Smooth muscle cell (in vitro differentiated cells): ENCODE measurements at regions not wholly inside any gene's neighbourhood (a gene's known extent, or its start where the extent isn't known, plus 50 kb on each side); places are given as distances from the start of the nearest gene placed in this dataset.

ENCODE experiments used
- DNase-seq: peaks from one replicate; lab custom pipeline; 2025; ENCODE audit not compliant: unreplicated experiment; lab: John Stamatoyannopoulos, UW
- H2AFZ ChIP-seq: fragments of 200-600 bp; sonication (generic); 2 replicates; pipeline ENCODE4 v1.6.0; 2016; ENCODE audit warnings: antibody characterized with exemption, low read depth, mild to moderate bottlenecking
- H3F3A ChIP-seq: fragments of 200-600 bp; sonication (generic); 2 replicates; pipeline ENCODE4 v1.6.0; 2017; ENCODE audit warnings: antibody characterized with exemption, low read depth
- H3K27ac ChIP-seq: fragments of 200-600 bp; sonication (generic); 2 replicates; pipeline ENCODE4 v1.5.1; 2016; ENCODE audit warnings: low read depth, mild to moderate bottlenecking
- H3K27me3 ChIP-seq: fragments of 200-600 bp; sonication (generic); 2 replicates; pipeline ENCODE4 v1.6.1; 2016; ENCODE audit warnings: low read depth, mild to moderate bottlenecking
- H3K36me3 ChIP-seq: fragments of 200-600 bp; sonication (generic); 2 replicates; pipeline ENCODE4 v1.5.1; 2016; ENCODE audit warnings: low read depth
- H3K4me1 ChIP-seq: fragments of 200-600 bp; sonication (generic); 2 replicates; pipeline ENCODE4 v1.5.1; 2016; ENCODE audit warnings: low read depth
- H3K4me2 ChIP-seq: fragments of 200-600 bp; sonication (generic); 2 replicates; pipeline ENCODE4 v1.6.0; 2016; ENCODE audit warnings: mild to moderate bottlenecking
- H3K4me3 ChIP-seq: fragments of 200-600 bp; sonication (generic); 2 replicates; pipeline ENCODE4 v1.5.1; 2016; ENCODE audit warnings: mild to moderate bottlenecking
- H3K79me2 ChIP-seq: fragments of 200-600 bp; sonication (generic); 2 replicates; pipeline ENCODE4 v1.6.0; 2016; ENCODE audit warnings: low read depth, mild to moderate bottlenecking
- H3K9ac ChIP-seq: fragments of 200-600 bp; sonication (generic); 2 replicates; pipeline ENCODE4 v1.6.0; 2016; ENCODE audit warnings: low read depth
- H3K9me3 ChIP-seq: fragments of 200-600 bp; sonication (generic); replicated peaks from 2 replicates; pipeline ENCODE4 v1.5.1; 2016; ENCODE audit warnings: low read depth
- H4K20me1 ChIP-seq: fragments of 200-600 bp; sonication (generic); 2 replicates; pipeline ENCODE4 v1.6.0; 2016; ENCODE audit warnings: low read depth
- WGBS: methylation state at CpG from one replicate; pipeline ENCODE4 v1.1.7; 2016; ENCODE audit warnings: low lambda C conversion rate; 5-methylcytosine and 5-hydroxymethylcytosine counted together
- TF ChIP-seq, protein P1 (sequence below): fragments of 200-600 bp; sonication (generic); IDR thresholded peaks from 2 replicates; pipeline ENCODE4 v1.5.1; 2017; ENCODE audit warnings: borderline replicate concordance, mild to moderate bottlenecking, antibody characterized with exemption; ENCODE audit not compliant: insufficient read depth, poor library complexity, severe bottlenecking

DNA sequence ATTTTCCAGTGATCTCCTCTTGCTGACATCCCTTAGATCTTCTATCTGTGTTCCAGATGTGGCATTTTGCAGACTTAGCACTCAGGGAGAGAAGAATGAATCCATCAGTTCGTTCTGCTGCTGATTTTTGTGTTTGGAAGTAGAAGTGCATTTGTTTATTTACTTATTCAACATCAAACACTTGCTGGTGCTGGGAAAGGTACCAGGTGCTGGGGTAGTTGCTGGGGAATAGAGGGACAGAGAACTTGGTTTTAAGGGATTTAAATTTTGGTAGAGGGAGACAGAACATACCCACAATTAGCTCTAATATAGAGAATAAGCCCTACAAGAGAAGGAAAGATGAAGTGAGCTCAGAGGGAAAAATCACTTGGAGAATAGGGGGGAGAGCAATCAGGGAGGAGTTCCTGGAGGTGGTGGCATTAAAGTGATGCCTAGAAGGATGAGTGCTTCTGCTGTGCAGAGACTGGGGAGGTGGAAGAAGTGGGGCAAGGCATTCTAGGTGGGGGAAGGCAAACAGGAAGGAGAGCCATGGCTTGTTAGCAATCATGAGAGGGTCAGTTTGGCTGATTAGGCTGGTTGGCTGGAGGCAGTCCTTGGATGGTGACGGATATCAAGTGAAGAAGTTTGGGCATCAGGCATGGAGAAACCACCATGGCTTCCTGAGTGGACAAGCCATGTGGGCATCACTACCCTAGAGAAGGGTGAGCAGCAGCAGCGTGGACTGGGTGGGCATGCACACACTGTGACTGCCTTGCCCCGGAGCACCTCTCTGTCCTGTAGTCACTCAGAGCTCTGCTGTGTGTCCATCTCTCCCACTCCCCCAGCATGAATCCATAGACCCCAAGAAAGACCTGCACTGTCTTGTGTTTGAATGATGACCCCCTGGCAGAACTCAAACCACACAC, 197.3 kb downstream of the OPA1 start:
- TF ChIP-seq, protein P1, sequence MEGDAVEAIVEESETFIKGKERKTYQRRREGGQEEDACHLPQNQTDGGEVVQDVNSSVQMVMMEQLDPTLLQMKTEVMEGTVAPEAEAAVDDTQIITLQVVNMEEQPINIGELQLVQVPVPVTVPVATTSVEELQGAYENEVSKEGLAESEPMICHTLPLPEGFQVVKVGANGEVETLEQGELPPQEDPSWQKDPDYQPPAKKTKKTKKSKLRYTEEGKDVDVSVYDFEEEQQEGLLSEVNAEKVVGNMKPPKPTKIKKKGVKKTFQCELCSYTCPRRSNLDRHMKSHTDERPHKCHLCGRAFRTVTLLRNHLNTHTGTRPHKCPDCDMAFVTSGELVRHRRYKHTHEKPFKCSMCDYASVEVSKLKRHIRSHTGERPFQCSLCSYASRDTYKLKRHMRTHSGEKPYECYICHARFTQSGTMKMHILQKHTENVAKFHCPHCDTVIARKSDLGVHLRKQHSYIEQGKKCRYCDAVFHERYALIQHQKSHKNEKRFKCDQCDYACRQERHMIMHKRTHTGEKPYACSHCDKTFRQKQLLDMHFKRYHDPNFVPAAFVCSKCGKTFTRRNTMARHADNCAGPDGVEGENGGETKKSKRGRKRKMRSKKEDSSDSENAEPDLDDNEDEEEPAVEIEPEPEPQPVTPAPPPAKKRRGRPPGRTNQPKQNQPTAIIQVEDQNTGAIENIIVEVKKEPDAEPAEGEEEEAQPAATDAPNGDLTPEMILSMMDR = no peak
- Histone ChIP-seq H3K4me3 (no peak overlapping the region), H3K4me1 (peaks cover 32% of the 10 kb centered on the region), H3K9ac (no peak overlapping the region), H3K79me2 (no peaks in the 10 kb centered on the region), H3K4me2 (no peak overlapping the region), H3K9me3 (no peaks in the 10 kb centered on the region), H3K27ac (no peak overlapping the region), H4K20me1 (no peaks in the 10 kb centered on the region), H3K27me3 (no peaks in the 10 kb centered on the region), H2AFZ (no peak overlapping the region), H3K36me3 (no peaks in the 10 kb centered on the region), H3F3A (peaks cover 7% of the 10 kb centered on the region)
- no peak for DNase-seq
- WGBS = 83% methylated on average over 4 of the region's 4 CpGs

DNA sequence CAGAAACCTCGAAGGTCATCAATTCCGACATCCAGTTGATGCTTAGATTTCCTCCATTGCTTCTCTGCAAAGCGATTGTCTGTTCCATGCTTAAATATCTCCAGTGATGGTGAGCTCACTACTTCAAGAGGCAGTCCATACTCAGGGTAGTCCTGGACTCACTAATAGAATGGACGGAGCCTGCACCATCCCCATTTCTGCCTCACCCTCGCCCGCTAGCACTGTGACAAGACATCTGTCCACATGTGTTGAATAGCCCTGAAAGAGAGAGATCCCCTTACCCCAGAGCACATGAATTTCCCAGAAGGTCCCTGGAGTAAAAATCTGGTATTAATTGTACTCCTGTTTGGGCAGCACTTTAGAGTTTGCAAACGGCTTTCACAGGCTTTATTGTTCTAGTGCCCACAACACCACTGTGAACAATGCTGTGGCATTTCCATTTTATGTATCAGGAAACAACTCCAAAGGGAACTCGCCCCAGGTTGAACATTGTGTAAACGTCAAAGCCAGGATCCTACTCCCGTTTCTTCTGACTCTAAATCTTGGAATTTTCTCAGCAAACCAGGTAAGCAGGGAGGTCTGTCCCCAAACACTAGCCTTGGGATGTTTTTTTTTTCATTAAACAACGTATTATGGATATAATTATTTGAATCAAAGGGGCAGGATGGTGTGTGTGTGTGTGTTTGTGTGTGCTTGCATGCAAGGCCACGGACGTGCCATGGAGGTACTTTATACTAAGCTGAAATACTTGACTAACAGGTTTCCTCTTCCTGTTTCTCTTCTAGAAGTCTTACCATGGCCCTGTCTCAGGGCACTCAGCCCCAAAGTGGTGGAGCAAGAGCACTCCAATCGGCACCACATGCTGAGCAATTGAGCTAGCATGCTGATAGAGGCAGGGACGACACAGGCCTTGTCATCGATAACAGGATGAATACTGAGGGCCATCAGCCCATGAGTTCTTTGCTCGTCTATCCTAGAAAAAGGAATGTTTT, 198.3 kb downstream of the OPA1 start:
- 73% methylated on average over 17 of the region's 17 CpGs for WGBS
- Histone ChIP-seq H3K9ac (no peak overlapping the region), H3K79me2 (no peaks in the 10 kb centered on the region), H4K20me1 (no peaks in the 10 kb centered on the region), H3K4me3 (no peak overlapping the region), H3K36me3 (no peaks in the 10 kb centered on the region), H3K4me1 (peaks cover 32% of the 10 kb centered on the region), H3K27me3 (no peaks in the 10 kb centered on the region), H3K9me3 (no peaks in the 10 kb centered on the region), H3F3A (peaks cover 7% of the 10 kb centered on the region), H2AFZ (no peak overlapping the region), H3K27ac (no peak overlapping the region), H3K4me2 (no peak overlapping the region)
- TF ChIP-seq, protein P1 = no peak
- no peak for DNase-seq

- peaks cover 30% of the 10 kb centered on the region for H3K4me1 ChIP-seq
- H3K9ac ChIP-seq = no peak overlapping the region
- H4K20me1 ChIP-seq = no peaks in the 10 kb centered on the region
- TF ChIP-seq, protein P1 = no peak
- H3K4me2 ChIP-seq = peak overlapping the region; percentile 34
- 64% methylated on average over 7 of the region's 7 CpGs for WGBS
- H3K4me3 ChIP-seq = no peak overlapping the region
- no peak overlapping the region for H2AFZ ChIP-seq
- peaks cover 7% of the 10 kb centered on the region for H3F3A ChIP-seq
- no peaks in the 10 kb centered on the region for H3K9me3 ChIP-seq
- no peaks in the 10 kb centered on the region for H3K36me3 ChIP-seq
- no peak for DNase-seq
- no peak overlapping the region for H3K27ac ChIP-seq
- H3K27me3 ChIP-seq = no peaks in the 10 kb centered on the region
- no peaks in the 10 kb centered on the region for H3K79me2 ChIP-seq
Measured at GRCh38 chr3:193793123-193793522, 200.1 kb downstream of the OPA1 start.
